ENCODE measurements at regions not wholly inside any gene's neighbourhood (a gene's known extent, or its start where the extent isn't known, plus 50 kb on each side); places are given as distances from the start of the nearest gene placed in this dataset.

- TF ChIP-seq CTCF (conservative IDR thresholded peaks at IDR 0.05; ENCODE audit: low read length), result no peak
- TF ChIP-seq EZH2phosphoT487 (IDR thresholded peaks at IDR 0.05; ENCODE audit: borderline replicate concordance), result no peak
Observed at GRCh38 chr11:128291835-128292234, 295.5 kb downstream of the ETS1 start.
